Lower leg skin (tissue), 3 donors: ENCODE measurements at regions not wholly inside any gene's neighbourhood (a gene's known extent, or its start where the extent isn't known, plus 50 kb on each side); places are given as distances from the start of the nearest gene placed in this dataset.
"Not testable (repeated sequence)": the region's sequence is repeated elsewhere in the genome, so short reads cannot be mapped to it uniquely, and the experiment has no call there.

ENCODE experiments used
- CTCF ChIP-seq, 3 donors: fragments of 450-650 bp; IDR thresholded peaks; one replicate each; pipeline ENCODE4 v1.5.1; 2016; ENCODE audit warnings: antibody characterized with exemption in 3 of 3, mild to moderate bottlenecking in 3 of 3, moderate library complexity in 2 of 3
- POLR2A ChIP-seq, 2 donors: fragments of 450-650 bp; IDR thresholded peaks; one replicate each; pipeline ENCODE4 v1.6.1; 2016 to 2017; ENCODE audit warnings: antibody characterized with exemption in 2 of 2, mild to moderate bottlenecking in 1 of 2, moderate library complexity in 1 of 2

GRCh38 chr4:66545301-66545700, 875.0 kb upstream of the EPHA5 start:
- TF ChIP-seq CTCF, POLR2A (IDR thresholded peaks at IDR 0.05): not testable (repeated sequence)
